A673 (cell line): ENCODE measurements at regions not wholly inside any gene's neighbourhood (a gene's known extent, or its start where the extent isn't known, plus 50 kb on each side); places are given as distances from the start of the nearest gene placed in this dataset.

Experiments used
- BruUV-seq: library from RNA; stranded (reverse); fragments of 400-500 nt; replicated peaks from 2 replicates; lab custom pipeline; 2021; lab: Mats Ljungman, UMichigan
- CTCF ChIA-PET: fragments of 300-600 bp; sonication (Branson Sonifier 250); formaldehyde crosslinking; loops from one replicate; lab custom pipeline; 2022; ENCODE audit warnings: antibody characterized with exemption; lab: Charles Lee
- POLR2A ChIA-PET: fragments of 300-600 bp; sonication (Branson Sonifier 250); formaldehyde crosslinking; loops from one replicate; lab custom pipeline; 2022; ENCODE audit warnings: antibody characterized with exemption; ENCODE audit not compliant: low non-redundant PET; lab: Charles Lee
- DNase-seq: peaks from one replicate; pipeline ENCODE4 v3.0.0-alpha.2; 2015; ENCODE audit warnings: low spot score
- H3K27ac ChIP-seq: fragments of 200-600 bp; sonication (generic); 2 replicates; pipeline ENCODE4 v1.5.1; 2016; ENCODE audit warnings: mixed run types, low read depth, mild to moderate bottlenecking, mixed read lengths, antibody characterized with exemption, low read length; ENCODE audit not compliant: poor library complexity, severe bottlenecking
- H3K27me3 ChIP-seq: fragments of 200-600 bp; sonication (generic); replicated peaks from 2 replicates; pipeline ENCODE4 v1.6.1; 2017; ENCODE audit warnings: mixed run types, low read depth, mild to moderate bottlenecking, mixed read lengths, antibody characterized with exemption, low read length; ENCODE audit not compliant: insufficient read depth, poor library complexity
- H3K36me3 ChIP-seq: fragments of 200-600 bp; sonication (generic); 2 replicates; pipeline ENCODE4 v1.6.1; 2016; ENCODE audit warnings: mixed run types, mild to moderate bottlenecking, mixed read lengths, antibody characterized with exemption, low read length; ENCODE audit not compliant: insufficient read depth, poor library complexity, severe bottlenecking
- H3K4me1 ChIP-seq: fragments of 200-600 bp; sonication (generic); 2 replicates; pipeline ENCODE4 v1.6.1; 2017; ENCODE audit warnings: mixed run types, mild to moderate bottlenecking, mixed read lengths, antibody characterized with exemption, low read length; ENCODE audit not compliant: insufficient read depth, poor library complexity, severe bottlenecking
- H3K4me3 ChIP-seq: fragments of 200-600 bp; sonication (generic); 2 replicates; pipeline ENCODE4 v1.5.1; 2016; ENCODE audit warnings: low read depth, mixed run types, mild to moderate bottlenecking, mixed read lengths, low read length; ENCODE audit not compliant: poor library complexity, severe bottlenecking
- H3K9me3 ChIP-seq: fragments of 200-600 bp; sonication (generic); 2 replicates; pipeline ENCODE4 v1.6.1; 2016; ENCODE audit warnings: mixed run types, low read depth, mild to moderate bottlenecking, mixed read lengths, antibody characterized with exemption, low read length; ENCODE audit not compliant: poor library complexity, severe bottlenecking
- CTCF ChIP-seq: fragments of 300-800, 200-600 bp; sonication (generic); conservative IDR thresholded peaks from 2 replicates; pipeline ENCODE4 v1.5.1; 2017; ENCODE audit warnings: low read depth, mild to moderate bottlenecking, antibody characterized with exemption, low read length, moderate library complexity, mixed read lengths
- EZH2 ChIP-seq: fragments of 200-600 bp; sonication (generic); IDR thresholded peaks from 2 replicates; pipeline ENCODE4 v1.6.1; 2017; ENCODE audit warnings: borderline replicate concordance, low read depth, mild to moderate bottlenecking, mixed read lengths, antibody characterized with exemption, low read length; ENCODE audit not compliant: poor library complexity, severe bottlenecking
- intact Hi-C: fragments of 100-400 bp; cut with micrococcal nuclease; formaldehyde crosslinking; loops from one replicate; pipeline ENCODE4 v1.10.0; 2022; ENCODE audit not compliant: unreplicated experiment

DNA sequence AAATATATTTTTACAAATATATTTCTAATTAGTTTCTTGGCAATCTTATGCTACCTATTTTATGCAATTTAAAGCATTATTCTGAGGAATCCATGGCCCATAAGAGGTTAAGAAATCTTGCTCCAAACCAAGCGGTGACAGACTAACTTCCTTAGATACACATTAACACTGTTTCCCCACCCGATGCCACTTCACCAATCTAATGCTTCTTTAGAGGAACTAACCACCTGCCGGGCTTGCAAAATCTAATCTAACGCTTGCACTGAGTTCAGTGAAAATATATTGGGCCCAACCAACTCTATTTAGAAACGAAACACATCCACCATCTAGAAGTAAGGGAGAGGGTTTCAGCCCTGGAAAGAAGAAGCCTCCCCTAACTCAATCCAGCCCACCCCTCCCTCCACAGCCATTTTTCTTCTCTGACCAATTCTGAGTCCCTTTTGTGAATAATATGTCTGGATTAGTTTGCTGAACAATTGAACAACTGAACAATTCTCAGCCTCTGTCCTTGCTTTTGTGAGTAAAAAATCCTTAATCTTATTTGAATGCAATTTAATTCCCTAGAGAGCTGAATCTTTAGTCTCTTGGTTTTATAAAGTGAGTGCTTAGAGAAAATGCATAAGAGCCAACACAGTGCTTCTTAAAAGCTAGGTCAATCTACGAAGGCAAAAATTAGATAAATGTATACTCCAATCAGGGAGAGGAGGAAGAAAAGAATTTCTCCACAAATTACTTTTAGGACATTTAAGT, 150.4 kb upstream of the ADAMTS9 start:
- BruUV-seq = no TSS peak
- H3K27me3 ChIP-seq = no peaks in the 10 kb centered on the region
- no peaks in the 10 kb centered on the region for H3K36me3 ChIP-seq
- TF ChIP-seq CTCF (no peak), EZH2 (no peak)
- intact Hi-C loops = no loop called here
- ChIA-PET CTCF (no interaction called here), POLR2A (no interaction called here)
- DNase-seq = peak; percentile 25
- H3K27ac ChIP-seq = no peak overlapping the region
- no peak overlapping the region for H3K4me3 ChIP-seq
- no peaks in the 10 kb centered on the region for H3K4me1 ChIP-seq
- H3K9me3 ChIP-seq = no peaks in the 10 kb centered on the region

GRCh38 chr3:64837126-64837738, 149.4 kb upstream of the ADAMTS9 start:
- H3K36me3 ChIP-seq = no peaks in the 10 kb centered on the region
- no peaks in the 10 kb centered on the region for H3K4me1 ChIP-seq
- TF ChIP-seq EZH2 (no peak), CTCF (no peak)
- CTCF ChIA-PET = no interaction called here
- H3K9me3 ChIP-seq = no peaks in the 10 kb centered on the region
- no peak overlapping the region for H3K27ac ChIP-seq
- POLR2A ChIA-PET = no interaction called here
- BruUV-seq = no TSS peak
- H3K4me3 ChIP-seq = no peak overlapping the region
- no peaks in the 10 kb centered on the region for H3K27me3 ChIP-seq
- intact Hi-C loops = no loop called here
- no peak for DNase-seq

DNA sequence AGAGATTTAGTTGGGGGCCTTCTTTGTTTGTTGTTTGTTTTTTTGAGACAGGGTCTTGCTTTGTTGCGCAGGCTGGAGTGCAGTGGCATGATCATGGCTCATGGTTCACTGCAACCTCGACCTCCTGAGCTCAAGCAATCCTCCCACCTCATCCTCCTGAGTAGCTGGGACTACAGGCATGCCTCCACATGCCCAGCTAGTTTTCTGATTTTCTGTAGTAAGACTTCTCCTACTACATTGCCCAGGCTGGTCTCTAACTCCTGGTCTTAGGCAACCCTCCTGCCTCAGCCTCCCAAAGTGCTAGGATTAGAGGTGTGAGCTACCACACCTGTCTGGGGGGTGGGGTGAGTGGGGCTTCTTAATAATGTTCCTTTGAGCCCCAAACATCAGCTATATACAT, 148.3 kb upstream of the ADAMTS9 start:
- Histone ChIP-seq H3K4me3 (no peak overlapping the region), H3K36me3 (no peaks in the 10 kb centered on the region), H3K27ac (no peak overlapping the region), H3K9me3 (no peaks in the 10 kb centered on the region), H3K27me3 (no peaks in the 10 kb centered on the region), H3K4me1 (no peaks in the 10 kb centered on the region)
- ChIA-PET CTCF (no interaction called here), POLR2A (no interaction called here)
- no TSS peak for BruUV-seq
- no peak for TF ChIP-seq EZH2
- intact Hi-C loops = no loop called here
- DNase-seq = no peak

DNA sequence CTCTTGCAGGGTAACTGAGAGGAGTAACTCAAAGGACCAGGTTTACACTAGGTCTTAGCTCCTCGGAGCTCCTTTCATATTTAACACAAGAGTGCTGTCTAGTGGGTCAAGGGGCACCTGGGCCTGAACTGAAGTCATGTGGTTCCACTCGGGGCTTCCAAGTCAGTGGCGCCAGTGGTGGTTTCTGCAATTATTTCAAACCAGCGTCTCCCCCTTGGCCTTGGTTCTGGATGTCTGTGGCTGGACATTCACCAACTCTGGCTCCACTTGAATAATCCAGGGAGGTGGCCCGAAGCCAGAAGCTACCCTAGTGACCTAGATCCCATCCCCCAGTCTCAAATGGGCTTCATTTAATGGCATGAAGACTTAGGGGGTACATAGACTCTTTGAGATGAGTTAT, 144.3 kb upstream of the ADAMTS9 start:
- Histone ChIP-seq H3K4me3 (no peak overlapping the region), H3K36me3 (no peaks in the 10 kb centered on the region), H3K27me3 (no peaks in the 10 kb centered on the region), H3K27ac (no peak overlapping the region), H3K9me3 (no peaks in the 10 kb centered on the region), H3K4me1 (no peaks in the 10 kb centered on the region)
- POLR2A ChIA-PET = no interaction called here
- CTCF ChIA-PET = no interaction called here
- no peak for DNase-seq
- TF ChIP-seq EZH2 (no peak), CTCF (no peak)
- no TSS peak for BruUV-seq
- intact Hi-C loops = no loop called here
